Liver (tissue), 8 donors: ENCODE measurements at regions not wholly inside any gene's neighbourhood (a gene's known extent, or its start where the extent isn't known, plus 50 kb on each side); places are given as distances from the start of the nearest gene placed in this dataset.

Experiments used
- DNase-seq: peaks from one replicate; pipeline ENCODE4 v3.0.0-alpha.2; 2017; ENCODE audit warnings: low spot score
- H3K27ac ChIP-seq, 2 donors: one replicate each; pipeline ENCODE4 v1.7.0; 2013; ENCODE audit warnings: inconsistent platforms in 2 of 2, low read length in 2 of 2, control low read depth in 1 of 2, low read depth in 1 of 2, mild to moderate bottlenecking in 1 of 2
- H3K27me3 ChIP-seq, 4 donors: one replicate each; pipeline versions ENCODE4 v1.6.1 to v1.7.0; 2013; ENCODE audit warnings: low read length in 3 of 4, inconsistent platforms in 1 of 4, mild to moderate bottlenecking in 1 of 4, moderate library complexity in 1 of 4; ENCODE audit not compliant: control insufficient read depth in 4 of 4, insufficient read depth in 4 of 4
- H3K36me3 ChIP-seq, 4 donors: one replicate each; pipeline versions ENCODE4 v1.6.1 to v1.7.0; 2013; ENCODE audit warnings: low read length in 3 of 4, mild to moderate bottlenecking in 3 of 4, low read depth in 1 of 4, moderate library complexity in 1 of 4; ENCODE audit not compliant: control insufficient read depth in 4 of 4, insufficient read depth in 3 of 4
- H3K4me1 ChIP-seq, 4 donors: one replicate each; pipeline versions ENCODE4 v1.6.1 to v1.7.0; 2013; ENCODE audit warnings: low read length in 3 of 4, mild to moderate bottlenecking in 3 of 4, moderate library complexity in 1 of 4; ENCODE audit not compliant: control insufficient read depth in 4 of 4, insufficient read depth in 4 of 4
- H3K4me3 ChIP-seq, 3 donors: one replicate each; pipeline versions ENCODE4 v1.6.1 to v1.7.0; 2013; ENCODE audit warnings: low read length in 3 of 3, control low read depth in 1 of 3, low read depth in 1 of 3, mild to moderate bottlenecking in 1 of 3
- H3K9ac ChIP-seq, 2 donors: one replicate each; pipeline ENCODE4 v1.7.0; 2013; ENCODE audit warnings: low read length in 2 of 2, mild to moderate bottlenecking in 2 of 2, moderate library complexity in 2 of 2, control low read depth in 1 of 2, low read depth in 1 of 2
- H3K9me3 ChIP-seq, 4 donors: one replicate each; pipeline versions ENCODE4 v1.6.1 to v1.7.0; 2013; ENCODE audit warnings: low read length in 3 of 4; ENCODE audit not compliant: control insufficient read depth in 4 of 4
- EGR1 ChIP-seq, 2 donors: IDR thresholded peaks; 2 replicates each; pipeline ENCODE4 v1.6.1; 2016 to 2018; ENCODE audit warnings: antibody characterized with exemption in 2 of 2, low read depth in 2 of 2
- FOXA1 ChIP-seq: IDR thresholded peaks from 2 replicates; pipeline ENCODE4 v1.6.1; 2016; ENCODE audit warnings: antibody characterized with exemption
- FOXA2 ChIP-seq: IDR thresholded peaks from 2 replicates; pipeline ENCODE4 v1.6.1; 2016; ENCODE audit warnings: antibody characterized with exemption
- GABPA ChIP-seq, 2 donors: IDR thresholded peaks in 1 of 2; conservative IDR thresholded peaks in 1 of 2; 2 replicates each; pipeline ENCODE4 v1.6.1; 2016; ENCODE audit warnings: antibody characterized with exemption in 2 of 2, mild to moderate bottlenecking in 1 of 2, moderate library complexity in 1 of 2
- HNF4A ChIP-seq, 2 donors: conservative IDR thresholded peaks; 2 replicates each; pipeline ENCODE4 v1.6.1; 2016; ENCODE audit warnings: antibody characterized with exemption in 2 of 2, mild to moderate bottlenecking in 2 of 2
- HNF4G ChIP-seq: IDR thresholded peaks from 2 replicates; pipeline ENCODE4 v1.6.1; 2016; ENCODE audit warnings: antibody characterized with exemption
- JUND ChIP-seq, 2 donors: IDR thresholded peaks; 2 replicates each; pipeline ENCODE4 v1.6.1; 2016; ENCODE audit warnings: antibody characterized with exemption in 2 of 2
- NR2F2 ChIP-seq: IDR thresholded peaks from 2 replicates; pipeline ENCODE4 v1.6.1; 2016; ENCODE audit warnings: antibody characterized with exemption
- RAD21 ChIP-seq, 2 donors: IDR thresholded peaks; 2 replicates each; pipeline ENCODE4 v1.6.1; 2016; ENCODE audit warnings: antibody characterized with exemption in 2 of 2, mild to moderate bottlenecking in 2 of 2
- REST ChIP-seq: IDR thresholded peaks from 2 replicates; pipeline ENCODE4 v1.6.1; 2016; ENCODE audit warnings: antibody characterized with exemption, mild to moderate bottlenecking
- RXRA ChIP-seq, 2 donors: IDR thresholded peaks; 2 replicates each; pipeline ENCODE4 v1.6.1; 2017 to 2018; ENCODE audit warnings: antibody characterized with exemption in 2 of 2, mild to moderate bottlenecking in 1 of 2
- SP1 ChIP-seq: IDR thresholded peaks from 2 replicates; pipeline ENCODE4 v1.6.1; 2018; ENCODE audit warnings: antibody characterized with exemption, mild to moderate bottlenecking
- TAF1 ChIP-seq: conservative IDR thresholded peaks from 2 replicates; pipeline ENCODE4 v1.6.1; 2016; ENCODE audit warnings: antibody characterized with exemption, mild to moderate bottlenecking
- YY1 ChIP-seq: IDR thresholded peaks from 2 replicates; pipeline ENCODE4 v1.6.1; 2016; ENCODE audit warnings: antibody characterized with exemption, mild to moderate bottlenecking
- ZBTB33 ChIP-seq: IDR thresholded peaks from 2 replicates; pipeline ENCODE4 v1.6.1; 2016; ENCODE audit warnings: antibody characterized with exemption
- WGBS: extraction: QIAGEN DNeasy Blood & Tissue Kit; methylation state at CpG from one replicate; pipeline ENCODE4 v1.1.7; 2013; 5-methylcytosine and 5-hydroxymethylcytosine counted together
- TF ChIP-seq, protein P1 (sequence below): IDR thresholded peaks from 2 replicates; pipeline ENCODE4 v1.6.1; 2016; ENCODE audit warnings: antibody characterized with exemption
- TF ChIP-seq, protein P2 (sequence below): IDR thresholded peaks from 2 replicates; pipeline ENCODE4 v1.6.1; 2016; ENCODE audit warnings: antibody characterized with exemption
- TF ChIP-seq, protein P3 (sequence below): fragments of 150-350 bp; IDR thresholded peaks from 2 replicates; pipeline ENCODE4 v1.5.1; 2017; ENCODE audit warnings: improper control_type of control experiment, low read depth, low read length; ENCODE audit not compliant: missing input control
- donor health status: healthy.
- donor health status: healthy.
- donor health status: healthy.
- donor health status: healthy.
- donor health status: healthy.

- no peak overlapping the region for H3K4me3 ChIP-seq
- no peaks in the 10 kb centered on the region for H3K27me3 ChIP-seq
- H3K9me3 ChIP-seq = no peaks in the 10 kb centered on the region
- no peak for TF ChIP-seq FOXA2
- no peak for TF ChIP-seq RAD21 (IDR thresholded peaks at IDR 0.05)
- TF ChIP-seq REST = no peak
- no peak for TF ChIP-seq ZBTB33
- no peak for TF ChIP-seq FOXA1
- TF ChIP-seq, protein P1, sequence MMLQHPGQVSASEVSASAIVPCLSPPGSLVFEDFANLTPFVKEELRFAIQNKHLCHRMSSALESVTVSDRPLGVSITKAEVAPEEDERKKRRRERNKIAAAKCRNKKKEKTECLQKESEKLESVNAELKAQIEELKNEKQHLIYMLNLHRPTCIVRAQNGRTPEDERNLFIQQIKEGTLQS = no peak
- TF ChIP-seq HNF4A (conservative IDR thresholded peaks at IDR 0.05) = no peak
- no peak for TF ChIP-seq SP1
- TF ChIP-seq RXRA (IDR thresholded peaks at IDR 0.05) = no peak
- no peak for TF ChIP-seq NR2F2
- TF ChIP-seq, protein P2, sequence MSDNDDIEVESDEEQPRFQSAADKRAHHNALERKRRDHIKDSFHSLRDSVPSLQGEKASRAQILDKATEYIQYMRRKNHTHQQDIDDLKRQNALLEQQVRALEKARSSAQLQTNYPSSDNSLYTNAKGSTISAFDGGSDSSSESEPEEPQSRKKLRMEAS = no peak
- TF ChIP-seq EGR1 (IDR thresholded peaks at IDR 0.05; ENCODE audit: low read depth in 2 of 2) = no peak
- TF ChIP-seq GABPA (IDR thresholded peaks at IDR 0.05 in 1 of 2, conservative IDR thresholded peaks at IDR 0.05 in 1 of 2) = no peak
- TF ChIP-seq JUND (IDR thresholded peaks at IDR 0.05) = no peak
- no peak for TF ChIP-seq TAF1
- TF ChIP-seq YY1 = no peak
- TF ChIP-seq, protein P3, sequence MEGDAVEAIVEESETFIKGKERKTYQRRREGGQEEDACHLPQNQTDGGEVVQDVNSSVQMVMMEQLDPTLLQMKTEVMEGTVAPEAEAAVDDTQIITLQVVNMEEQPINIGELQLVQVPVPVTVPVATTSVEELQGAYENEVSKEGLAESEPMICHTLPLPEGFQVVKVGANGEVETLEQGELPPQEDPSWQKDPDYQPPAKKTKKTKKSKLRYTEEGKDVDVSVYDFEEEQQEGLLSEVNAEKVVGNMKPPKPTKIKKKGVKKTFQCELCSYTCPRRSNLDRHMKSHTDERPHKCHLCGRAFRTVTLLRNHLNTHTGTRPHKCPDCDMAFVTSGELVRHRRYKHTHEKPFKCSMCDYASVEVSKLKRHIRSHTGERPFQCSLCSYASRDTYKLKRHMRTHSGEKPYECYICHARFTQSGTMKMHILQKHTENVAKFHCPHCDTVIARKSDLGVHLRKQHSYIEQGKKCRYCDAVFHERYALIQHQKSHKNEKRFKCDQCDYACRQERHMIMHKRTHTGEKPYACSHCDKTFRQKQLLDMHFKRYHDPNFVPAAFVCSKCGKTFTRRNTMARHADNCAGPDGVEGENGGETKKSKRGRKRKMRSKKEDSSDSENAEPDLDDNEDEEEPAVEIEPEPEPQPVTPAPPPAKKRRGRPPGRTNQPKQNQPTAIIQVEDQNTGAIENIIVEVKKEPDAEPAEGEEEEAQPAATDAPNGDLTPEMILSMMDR = no peak
- no peak for TF ChIP-seq HNF4G
- no peak overlapping the region for H3K27ac ChIP-seq
- WGBS = 93% methylated on average over 3 of the region's 3 CpGs
- H3K9ac ChIP-seq = no peak overlapping the region
- H3K36me3 ChIP-seq = no peaks in the 10 kb centered on the region
- no peaks in the 10 kb centered on the region for H3K4me1 ChIP-seq
- DNase-seq = no peak
Observed at GRCh38 chr6:40928763-40929162, 110.3 kb downstream of the UNC5CL start.

GRCh38 chr6:40928307-40928706, 110.7 kb downstream of the UNC5CL start:
- DNase-seq = no peak
- TF ChIP-seq NR2F2 (no peak), EGR1 (IDR thresholded peaks at IDR 0.05; ENCODE audit: low read depth in 2 of 2) (no peak), RAD21 (IDR thresholded peaks at IDR 0.05) (no peak), RXRA (IDR thresholded peaks at IDR 0.05) (no peak), JUND (IDR thresholded peaks at IDR 0.05) (no peak), TAF1 (no peak), HNF4G (no peak), FOXA2 (no peak), GABPA (IDR thresholded peaks at IDR 0.05 in 1 of 2, conservative IDR thresholded peaks at IDR 0.05 in 1 of 2) (no peak)
- TF ChIP-seq, protein P2 = no peak
- Histone ChIP-seq H3K27ac (no peak overlapping the region), H3K9ac (no peak overlapping the region), H3K4me1 (no peaks in the 10 kb centered on the region), H3K27me3 (no peaks in the 10 kb centered on the region), H3K9me3 (no peaks in the 10 kb centered on the region), H3K36me3 (no peaks in the 10 kb centered on the region), H3K4me3 (no peak overlapping the region)
- WGBS = 89% methylated on average over 1 of the region's 1 CpG
